ENCODE measurements at regions not wholly inside any gene's neighbourhood (a gene's known extent, or its start where the extent isn't known, plus 50 kb on each side); places are given as distances from the start of the nearest gene placed in this dataset.

- DNase-seq (ENCODE audit: low read depth), result no peak
These were observed 1268.9 kb downstream of the BRD1 start for GRCh38 chr22:48558606-48559402.

DNA sequence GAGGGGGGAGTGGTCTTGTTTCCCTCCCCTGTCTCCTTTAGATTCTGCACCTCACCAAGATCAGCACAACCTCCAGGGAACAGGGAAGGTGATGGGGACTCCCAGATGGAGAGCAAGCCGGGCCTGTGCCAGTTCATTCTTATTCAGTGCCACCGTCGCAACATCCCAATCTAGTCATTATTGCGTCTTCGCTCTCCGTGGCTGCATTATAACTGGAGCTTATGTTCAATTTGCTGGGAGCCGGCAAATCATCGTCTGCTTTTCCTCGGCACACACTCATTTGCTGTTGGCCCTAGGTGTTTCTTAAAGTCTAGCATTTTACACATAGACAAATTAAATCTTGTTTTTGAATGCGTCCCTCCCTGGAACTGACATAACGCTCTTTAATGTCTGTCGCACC lies 1269.7 kb downstream of the BRD1 start:
- no peak for DNase-seq (ENCODE audit: low read depth)

DNA sequence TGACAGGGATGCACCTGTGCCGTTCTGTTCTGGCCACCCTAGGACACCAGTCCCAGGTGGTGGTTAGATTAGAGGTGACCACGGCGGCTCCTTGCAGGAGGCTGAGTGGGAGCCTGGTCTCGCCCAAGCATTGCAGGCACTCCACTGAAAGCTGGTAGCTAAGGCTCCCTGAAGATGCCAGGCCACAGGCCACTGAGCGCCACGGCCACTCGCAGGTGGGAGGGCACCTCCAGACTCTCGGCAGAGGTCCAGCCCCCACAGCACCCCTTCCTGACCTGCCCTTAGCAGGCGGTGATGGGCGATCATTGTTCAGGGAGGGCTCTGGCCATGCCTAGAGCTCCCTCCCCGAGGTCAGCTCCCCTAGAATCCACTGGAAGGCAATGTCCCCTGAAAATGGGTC lies 1270.2 kb downstream of the BRD1 start:
- no peak for DNase-seq (ENCODE audit: low read depth)

GRCh38 chr22:48556751-48557150 lies 1270.9 kb downstream of the BRD1 start:
- DNase-seq (ENCODE audit: low read depth), result no peak

DNA sequence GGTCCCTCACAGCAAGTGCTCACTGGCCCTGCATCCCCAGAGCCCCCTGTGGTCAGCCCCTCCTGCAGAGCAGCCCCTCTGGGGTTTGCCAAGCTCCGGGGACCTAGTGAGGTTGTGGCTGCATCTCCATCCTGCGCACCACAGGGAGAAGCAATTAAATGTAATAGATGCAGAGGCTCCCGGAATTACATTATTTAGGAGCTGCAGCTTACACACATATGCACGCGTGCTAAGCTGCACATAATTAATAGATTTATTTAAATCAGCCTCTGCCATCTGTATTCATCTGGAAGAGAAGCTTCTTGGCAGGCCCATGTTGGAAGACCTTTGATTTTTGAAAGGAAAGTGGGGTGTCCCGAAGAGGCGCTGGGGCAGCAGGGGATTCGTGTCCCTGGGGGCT lies 1271.5 kb downstream of the BRD1 start:
- no peak for DNase-seq (ENCODE audit: low read depth)

- no peak for DNase-seq (ENCODE audit: low read depth)
These were observed 1272.1 kb downstream of the BRD1 start for GRCh38 chr22:48555606-48556005.

DNA sequence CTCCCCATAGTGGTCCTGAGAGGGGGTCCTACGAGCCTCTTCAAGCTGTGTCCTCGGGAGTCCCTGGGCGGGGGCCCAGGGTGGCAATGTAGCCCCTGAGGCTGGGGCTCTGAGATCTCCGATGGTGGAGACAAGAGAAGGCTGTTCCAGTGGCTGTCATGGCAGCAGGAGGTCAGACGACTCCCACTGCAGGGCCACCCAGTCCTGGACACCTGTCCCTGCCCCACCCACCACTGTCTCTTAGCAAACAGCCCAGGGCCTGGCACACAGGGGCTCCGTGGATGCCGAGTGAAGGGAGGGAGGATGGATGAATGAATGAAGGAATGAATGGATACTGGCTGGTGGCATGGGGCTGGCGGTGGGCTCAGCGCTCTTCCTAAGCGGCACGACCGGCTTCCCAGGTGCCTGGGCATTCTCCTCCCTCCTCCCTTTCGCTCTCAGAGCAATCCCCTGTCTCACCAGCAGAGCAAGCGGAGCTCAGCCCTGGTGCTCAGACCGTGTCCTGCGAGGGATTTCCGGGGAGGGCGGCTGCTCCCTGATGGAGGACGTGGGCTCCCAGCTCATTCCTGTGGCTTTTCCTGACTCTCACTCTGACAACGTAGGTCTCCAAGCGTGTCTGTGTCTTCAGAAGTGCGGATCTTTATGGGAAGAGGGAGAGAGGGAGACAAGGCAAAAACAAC lies 1272.6 kb downstream of the BRD1 start:
- no peak for DNase-seq (ENCODE audit: low read depth)

DNA sequence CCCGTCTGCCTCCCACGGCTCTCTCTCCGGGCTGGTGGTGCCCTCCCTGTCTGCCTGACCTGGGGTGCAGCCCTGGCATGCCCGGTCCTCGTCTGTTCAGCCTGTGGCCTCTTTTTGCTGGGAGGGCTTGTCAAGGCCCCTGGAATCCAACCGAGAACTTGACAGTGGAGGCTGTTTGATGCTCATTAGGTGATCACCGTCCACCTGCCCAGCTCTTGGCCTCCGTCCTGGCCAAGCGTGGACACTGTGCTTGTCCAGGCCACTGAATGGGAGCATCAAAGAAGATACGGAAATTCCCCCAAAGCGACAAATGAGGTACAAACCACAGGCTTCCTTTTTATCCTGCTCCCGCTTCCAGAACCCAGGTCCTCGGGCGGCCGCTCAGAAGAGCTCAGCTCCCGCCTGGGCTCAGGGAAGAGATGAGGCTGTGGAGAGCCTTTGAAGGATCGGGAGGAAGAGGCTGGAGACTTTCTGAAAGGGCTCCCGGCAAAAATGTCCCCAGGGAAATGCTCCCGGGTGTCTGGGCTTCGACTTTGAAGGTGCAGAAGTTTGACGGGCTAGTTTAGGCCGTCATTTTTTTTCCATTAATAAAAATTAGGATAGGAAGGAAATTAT lies 1273.9 kb downstream of the BRD1 start:
- no peak for DNase-seq (ENCODE audit: low read depth)

- no peak for DNase-seq (ENCODE audit: low read depth)
These were observed 1274.6 kb downstream of the BRD1 start for GRCh38 chr22:48553119-48553518.

DNA sequence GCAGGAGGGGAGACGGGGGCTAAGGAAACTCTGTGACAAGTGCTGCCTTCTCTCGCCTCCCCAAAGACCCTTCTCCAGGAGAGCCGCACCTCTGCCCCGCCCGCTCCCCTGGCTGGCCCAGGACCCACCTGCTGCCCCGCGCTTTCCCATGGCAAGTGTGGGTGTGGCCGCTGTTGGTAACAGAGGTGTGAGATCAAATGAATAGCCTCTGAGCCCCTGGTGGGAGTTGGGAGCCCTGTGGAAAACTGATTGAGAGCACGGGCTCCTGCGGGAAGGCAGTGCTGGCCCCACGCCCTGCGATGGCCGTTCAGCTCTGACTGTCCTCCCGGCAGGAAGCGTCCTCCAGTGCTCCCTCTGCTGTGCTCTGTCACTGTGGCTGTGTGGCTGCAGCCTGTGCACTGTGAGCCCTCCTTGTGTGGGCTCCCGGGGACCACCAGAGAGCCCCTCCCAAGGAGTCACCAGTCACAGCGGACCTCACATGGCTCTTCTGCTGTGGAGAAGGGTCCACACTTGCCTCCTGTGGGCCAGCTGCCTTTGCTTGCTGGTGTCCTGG lies 1275.9 kb downstream of the BRD1 start:
- no peak for DNase-seq (ENCODE audit: low read depth)

GRCh38 chr22:48551061-48551460 lies 1276.6 kb downstream of the BRD1 start:
- DNase-seq (ENCODE audit: low read depth), result no peak

DNA sequence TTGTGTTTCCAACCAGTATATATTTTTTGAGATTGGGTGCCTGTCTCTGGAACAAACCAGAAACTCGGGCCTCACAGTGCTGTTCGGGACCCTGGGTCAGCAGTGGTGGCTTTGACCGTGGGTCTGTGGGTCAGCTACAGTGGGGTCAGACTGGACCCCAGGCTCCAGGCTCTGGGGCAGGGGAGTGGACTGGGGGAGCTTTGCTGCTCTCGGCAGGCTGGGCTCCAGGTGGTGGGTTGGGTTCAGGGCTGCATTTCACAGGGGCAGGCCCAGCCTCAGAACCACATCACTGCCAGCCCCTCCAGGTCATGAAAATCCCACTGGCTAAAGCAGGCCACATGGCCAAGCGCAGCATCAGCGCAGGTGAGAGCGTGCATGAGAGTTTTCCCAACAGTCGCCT lies 1279.3 kb downstream of the BRD1 start:
- DNase-seq (ENCODE audit: low read depth), result no peak

- no peak for DNase-seq (ENCODE audit: low read depth)
These were observed 1279.7 kb downstream of the BRD1 start for GRCh38 chr22:48547971-48548370.

- no peak for DNase-seq (ENCODE audit: low read depth)
These were observed 1280.8 kb downstream of the BRD1 start for GRCh38 chr22:48546653-48547424.

DNA sequence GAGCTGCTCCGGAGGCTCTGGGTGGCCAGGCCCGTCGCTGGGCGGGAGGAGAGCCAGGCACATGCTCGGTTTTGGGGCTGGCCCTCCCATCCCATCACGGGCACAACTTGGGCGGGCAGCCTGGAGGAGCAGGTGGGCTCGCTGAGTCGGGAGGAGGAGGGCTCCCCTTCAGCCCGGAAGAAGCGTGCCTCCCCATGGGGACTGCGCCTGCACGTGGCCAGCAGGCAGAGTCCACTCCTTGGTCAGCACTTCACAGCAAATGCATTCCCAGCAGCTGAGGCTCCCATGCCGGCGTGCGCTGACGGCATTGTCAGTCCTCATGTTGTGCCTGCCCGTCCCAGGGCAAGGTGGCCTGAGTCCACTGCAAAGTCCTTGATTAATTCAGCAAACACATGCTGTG lies 1281.7 kb downstream of the BRD1 start:
- no peak for DNase-seq (ENCODE audit: low read depth)

GRCh38 chr22:48541401-48542098 lies 1286.1 kb downstream of the BRD1 start:
- DNase-seq (ENCODE audit: low read depth), result no peak

GRCh38 chr22:48539261-48539660 lies 1288.4 kb downstream of the BRD1 start:
- DNase-seq (ENCODE audit: low read depth), result no peak

DNA sequence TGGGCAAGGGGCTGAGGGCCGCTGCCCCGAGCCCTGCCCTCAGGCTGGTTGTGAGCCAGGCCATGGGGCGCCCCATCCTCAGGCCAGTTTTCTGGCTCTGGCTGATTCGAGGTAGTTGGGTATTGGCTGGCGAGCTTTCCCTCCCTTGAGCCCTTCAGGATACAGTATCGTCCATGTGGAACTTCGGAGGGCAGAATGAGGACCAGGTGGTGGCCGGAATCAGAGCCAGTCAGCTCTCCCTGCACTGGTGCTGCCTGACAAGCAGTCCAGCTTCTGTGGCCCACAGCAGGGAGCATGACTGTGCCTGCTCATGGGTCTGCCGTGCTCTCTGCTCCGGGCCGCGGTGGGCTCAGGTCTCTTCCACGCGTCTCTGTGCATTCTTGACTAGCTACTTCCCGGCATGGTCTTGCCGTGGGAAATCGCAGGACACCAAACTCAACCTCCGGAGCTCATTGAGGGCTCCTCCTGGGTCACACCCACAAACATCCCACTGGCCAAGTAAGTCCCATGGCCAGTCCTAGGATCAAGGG lies 1289.3 kb downstream of the BRD1 start:
- no peak for DNase-seq (ENCODE audit: low read depth)

GRCh38 chr22:48537343-48537680 lies 1290.4 kb downstream of the BRD1 start:
- no peak for DNase-seq (ENCODE audit: low read depth)

DNA sequence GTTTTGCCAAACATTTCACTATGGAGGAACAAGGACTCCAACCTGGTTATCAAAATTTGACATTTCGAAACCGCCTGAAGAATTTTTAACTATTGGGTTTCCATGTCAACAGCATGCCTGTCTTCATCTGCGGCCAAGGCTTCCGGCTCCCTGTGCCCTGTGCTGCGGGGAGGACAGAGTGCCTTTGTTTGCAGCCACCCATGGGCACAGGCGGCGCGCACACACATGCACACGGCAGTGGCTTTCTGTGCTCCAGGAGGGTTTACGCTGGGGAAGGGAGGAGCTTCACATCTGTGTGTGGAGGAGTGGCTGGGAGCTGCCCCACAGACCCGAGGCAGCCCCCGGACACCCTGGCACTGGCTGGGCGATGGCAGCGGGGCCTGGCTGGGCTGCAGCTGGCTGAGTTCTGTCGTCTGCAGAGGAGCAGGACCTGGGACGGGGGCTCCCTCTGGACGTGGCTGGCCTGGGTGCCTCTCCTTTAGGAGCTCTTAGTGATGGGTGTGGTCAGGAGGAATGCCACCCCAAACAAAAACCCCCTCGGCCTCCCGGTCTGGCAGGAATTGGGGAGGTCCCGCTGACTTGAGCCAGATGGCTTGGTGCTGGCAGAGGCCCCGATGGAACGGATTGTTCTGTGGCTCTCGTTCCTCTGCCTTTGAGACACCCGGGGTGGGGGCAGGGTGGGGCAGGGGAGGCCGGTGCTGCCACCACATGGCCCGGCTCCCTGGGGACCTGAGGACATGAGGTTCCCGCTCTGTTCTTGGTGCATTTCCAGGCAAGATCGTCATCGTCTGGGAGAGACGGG lies 1290.9 kb downstream of the BRD1 start:
- no peak for DNase-seq (ENCODE audit: low read depth)
